OCI-LY7 (cell line): ENCODE measurements at regions not wholly inside any gene's neighbourhood (a gene's known extent, or its start where the extent isn't known, plus 50 kb on each side); places are given as distances from the start of the nearest gene placed in this dataset.

Experiments used
- CTCF ChIP-seq: fragments of 200-600 bp; sonication (generic); conservative IDR thresholded peaks from 2 replicates; pipeline ENCODE4 v1.5.1; 2014; ENCODE audit warnings: mild to moderate bottlenecking, antibody characterized with exemption, low read length, moderate library complexity, mixed read lengths
- EZH2phosphoT487 ChIP-seq: fragments of 200-600 bp; sonication (generic); IDR thresholded peaks from 2 replicates; pipeline ENCODE4 v1.6.1; 2018; ENCODE audit warnings: low read depth, borderline replicate concordance, mild to moderate bottlenecking, mixed run types, antibody characterized with exemption, low read length, moderate library complexity, mixed read lengths

GRCh38 chr2:18110222-18110621, 231.8 kb downstream of the KCNS3 start:
- no peak for TF ChIP-seq CTCF
- no peak for TF ChIP-seq EZH2phosphoT487
